Germinal center (tissue), 1 donor: ENCODE measurements at regions not wholly inside any gene's neighbourhood (a gene's known extent, or its start where the extent isn't known, plus 50 kb on each side); places are given as distances from the start of the nearest gene placed in this dataset.
"Not testable (repeated sequence)": the region's sequence is repeated elsewhere in the genome, so short reads cannot be mapped to it uniquely, and the experiment has no call there.

Experiments
- DNase-seq: peaks from one replicate; pipeline ENCODE4 v3.0.0; 2012; ENCODE audit warnings: mixed read lengths, low spot score

GRCh38 chrY:19644889-19645638 lies 99.5 kb downstream of the KDM5D start:
- DNase-seq: no peak

- no peak for DNase-seq
Measured at GRCh38 chrY:19637651-19638347, 106.7 kb downstream of the KDM5D start.

GRCh38 chrY:19628926-19629325 lies 115.6 kb downstream of the KDM5D start:
- DNase-seq: no peak

GRCh38 chrY:19622392-19622791 lies 122.1 kb downstream of the KDM5D start:
- DNase-seq: no peak

GRCh38 chrY:19621756-19622155 lies 122.8 kb downstream of the KDM5D start:
- no peak for DNase-seq

GRCh38 chrY:19601113-19601512 lies 143.4 kb downstream of the KDM5D start:
- DNase-seq: no peak

GRCh38 chrY:19600711-19601110 lies 143.8 kb downstream of the KDM5D start:
- DNase-seq: no peak

- DNase-seq: no peak
Measured at GRCh38 chrY:19590235-19590634, 154.3 kb downstream of the KDM5D start.

GRCh38 chrY:19589664-19590063 lies 154.9 kb downstream of the KDM5D start:
- no peak for DNase-seq

GRCh38 chrY:19587311-19587710 lies 157.2 kb downstream of the KDM5D start:
- DNase-seq: no peak

GRCh38 chrY:19580990-19581389 lies 163.5 kb downstream of the KDM5D start:
- DNase-seq: not testable (repeated sequence)

- no peak for DNase-seq
Measured at GRCh38 chrY:19578281-19578874, 166.1 kb downstream of the KDM5D start.

GRCh38 chrY:19577250-19577649 lies 167.3 kb downstream of the KDM5D start:
- DNase-seq: no peak

- no peak for DNase-seq
Measured at GRCh38 chrY:19574939-19575338, 169.6 kb downstream of the KDM5D start.

- no peak for DNase-seq
Measured at GRCh38 chrY:19573646-19574045, 170.9 kb downstream of the KDM5D start.

- DNase-seq: no peak
Measured at GRCh38 chrY:19570999-19571398, 173.5 kb downstream of the KDM5D start.

- DNase-seq: no peak
Measured at GRCh38 chrY:19567943-19568342, 176.6 kb downstream of the KDM5D start.

GRCh38 chrY:19567051-19567921 lies 177.2 kb downstream of the KDM5D start:
- peak; percentile 86 for DNase-seq

GRCh38 chrY:19559161-19559560 lies 185.4 kb downstream of the KDM5D start:
- DNase-seq: no peak

GRCh38 chrY:19549671-19550466 lies 194.7 kb downstream of the KDM5D start:
- DNase-seq: no peak
